GM18868 (cell line): ENCODE measurements at regions not wholly inside any gene's neighbourhood (a gene's known extent, or its start where the extent isn't known, plus 50 kb on each side); places are given as distances from the start of the nearest gene placed in this dataset.

ENCODE experiments used
- ATAC-seq: cut with Tn5 transposase; IDR thresholded peaks from one replicate; pipeline ENCODE4 v1.9.1; 2021; ENCODE audit warnings: mild to moderate bottlenecking, moderate library complexity; ENCODE audit not compliant: unreplicated experiment

DNA sequence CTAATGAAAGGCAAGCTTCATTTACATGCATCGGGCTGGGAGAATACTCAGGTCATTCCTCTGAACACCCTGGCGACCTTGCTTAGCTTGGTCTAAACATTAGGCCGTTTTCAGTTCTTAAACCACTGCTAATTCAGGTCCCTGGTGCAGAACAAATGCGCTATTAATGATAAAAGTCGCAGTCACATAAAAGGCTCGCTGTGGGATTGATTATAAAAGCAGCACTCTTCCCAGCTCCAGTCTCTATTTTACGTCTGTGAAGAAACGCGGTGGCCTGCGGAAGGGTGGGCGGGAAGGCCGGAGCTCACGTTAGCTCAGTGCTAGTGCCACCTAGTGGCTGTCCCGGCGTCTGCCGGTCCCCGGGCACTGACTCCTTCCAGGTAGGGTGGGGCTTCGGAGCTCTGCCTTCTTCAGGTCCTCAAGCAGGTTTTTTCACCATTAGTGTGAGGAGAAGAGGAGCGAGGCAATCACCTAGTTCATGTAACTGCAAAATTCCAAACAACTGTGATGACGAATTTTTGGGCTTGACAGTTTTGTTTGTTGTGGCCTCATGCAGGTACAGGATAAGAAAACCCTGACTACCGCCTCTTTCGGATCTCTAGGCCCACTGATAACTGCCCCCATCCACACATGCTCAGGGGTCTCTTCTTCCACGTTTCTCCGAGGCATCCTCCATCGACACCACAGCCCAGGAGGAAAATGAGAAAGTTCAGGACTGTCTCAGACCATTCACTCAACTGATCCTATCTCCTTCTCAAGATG, 66.5 kb upstream of the CLMP start:
- ATAC-seq = peak; percentile 61

DNA sequence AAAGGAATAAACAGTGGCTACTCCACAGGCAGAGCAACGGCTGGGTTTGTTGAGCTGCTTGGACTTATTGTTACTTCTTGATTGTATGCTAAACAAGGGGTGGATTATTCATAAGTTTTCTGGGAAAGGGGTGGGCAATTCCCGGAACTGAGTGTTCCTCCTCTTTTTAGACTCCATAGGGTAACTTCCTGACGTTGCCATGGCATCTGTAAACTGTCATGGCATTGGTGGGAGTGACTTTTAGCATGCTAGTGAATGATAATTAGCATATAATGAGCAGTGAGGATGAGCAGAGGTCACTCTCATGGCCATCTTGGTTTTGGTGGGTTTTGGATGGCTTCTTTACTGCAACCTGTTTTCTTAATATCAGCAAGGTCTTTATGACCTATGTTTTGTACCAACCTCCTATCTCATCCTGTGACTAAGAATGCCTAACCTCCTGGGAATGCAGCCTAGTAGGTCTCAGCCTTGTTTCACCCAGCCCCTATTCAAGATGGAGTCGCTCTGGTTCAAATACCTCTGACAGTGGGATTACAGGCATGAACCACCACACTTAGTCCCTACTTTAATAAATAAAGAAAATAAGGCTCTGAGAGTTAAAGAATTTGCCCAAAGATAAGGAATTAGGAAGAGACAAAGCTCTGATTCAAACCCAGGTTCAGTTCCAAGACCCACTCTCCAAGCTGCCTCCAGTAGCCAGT, 65.6 kb upstream of the CLMP start:
- no peak for ATAC-seq

DNA sequence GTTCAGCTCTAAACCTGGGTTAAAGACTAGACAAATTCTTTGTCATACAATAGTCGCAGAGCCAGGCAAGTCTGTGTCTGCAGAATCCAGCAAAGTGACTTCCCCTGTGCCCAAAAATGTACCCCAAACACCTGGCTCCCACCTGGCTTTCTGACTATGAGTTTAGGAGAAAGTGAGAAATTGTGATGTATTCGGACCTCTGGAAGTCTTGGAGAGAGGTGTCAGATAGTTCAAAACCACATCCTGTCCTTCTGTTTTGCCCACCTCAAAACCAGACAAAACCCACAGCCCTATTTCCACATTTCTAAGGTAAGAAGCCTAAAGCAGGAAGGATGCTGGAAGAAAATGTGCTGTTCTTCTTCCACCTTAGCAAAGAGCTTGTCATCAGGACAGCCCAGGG, 63.8 kb upstream of the CLMP start:
- ATAC-seq = no peak

DNA sequence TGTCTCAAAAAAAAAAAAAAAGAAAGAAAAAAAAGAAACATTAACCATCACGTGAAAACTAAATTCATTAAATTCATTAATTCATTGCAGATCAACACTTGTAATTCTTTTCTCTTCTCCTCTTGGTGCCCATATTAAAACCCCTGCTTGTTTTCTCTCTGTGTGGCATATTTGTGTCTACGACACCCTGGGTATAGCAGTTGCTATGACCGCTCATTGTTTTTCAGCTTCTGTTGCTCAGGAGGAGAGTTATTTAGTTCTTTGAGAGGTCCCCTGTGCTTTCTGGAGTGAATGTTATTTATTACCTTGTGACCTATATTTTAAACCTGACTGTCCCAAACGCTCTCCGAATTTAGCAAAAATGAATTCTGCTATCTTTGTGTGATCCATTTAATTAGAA, 62.3 kb upstream of the CLMP start:
- ATAC-seq = no peak

DNA sequence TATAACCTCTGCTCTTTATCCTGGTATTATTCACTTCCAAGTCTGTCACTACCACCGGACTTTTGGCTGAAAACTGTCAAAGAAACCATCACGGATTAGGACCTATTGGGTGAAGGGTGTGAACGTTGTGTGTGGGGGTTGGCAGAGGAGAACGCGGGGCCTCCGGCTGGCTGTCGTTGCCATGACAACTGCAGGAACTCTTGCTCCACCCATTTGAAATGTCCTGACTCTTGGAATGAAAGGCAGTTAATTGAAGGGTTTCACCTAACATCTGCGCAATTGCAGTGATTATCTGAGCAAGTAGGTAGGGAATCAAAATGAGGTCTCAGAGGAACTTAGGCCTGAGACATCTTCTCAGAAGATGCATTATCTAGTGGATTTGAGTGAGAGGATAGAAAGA, 60.9 kb upstream of the CLMP start:
- no peak for ATAC-seq

DNA sequence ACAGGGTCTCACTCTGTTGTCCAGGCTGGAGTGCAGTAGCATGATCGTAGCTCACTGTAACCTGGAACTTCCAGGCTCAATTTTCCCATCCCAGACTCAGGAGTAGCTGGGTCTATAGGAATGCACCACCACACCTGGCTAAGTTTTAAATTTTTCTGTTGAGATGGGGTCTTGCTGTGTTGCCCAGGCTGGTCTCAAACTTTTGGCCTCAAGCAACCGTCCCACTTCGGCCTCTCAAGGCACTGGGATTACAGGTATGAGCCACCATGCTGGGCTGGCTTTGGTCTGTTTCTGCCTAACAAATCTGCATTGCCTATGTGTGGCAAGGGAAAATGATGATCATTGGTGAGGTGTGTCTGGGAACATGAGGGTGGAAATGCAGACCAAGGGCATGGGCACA, 59.3 kb upstream of the CLMP start:
- ATAC-seq = no peak

DNA sequence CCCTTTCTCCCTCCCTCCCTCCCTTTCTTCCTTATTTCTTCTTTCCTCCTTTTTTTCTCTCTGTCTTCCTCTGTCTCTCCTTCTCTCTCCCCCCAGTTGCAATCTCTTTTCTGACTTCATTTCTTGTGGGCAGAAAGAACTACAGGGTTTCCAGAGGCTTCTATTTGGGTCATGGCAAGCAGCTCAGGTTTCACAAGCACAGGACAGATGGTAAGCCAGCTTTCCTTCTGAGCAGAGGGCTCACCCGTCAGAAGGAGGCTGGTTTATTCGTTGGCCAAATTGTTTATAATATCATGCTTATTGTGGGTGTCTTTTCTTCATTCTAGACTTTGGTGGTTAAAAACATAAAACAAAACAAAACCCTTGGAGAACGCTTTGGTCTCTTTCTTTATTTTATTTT, 58.9 kb upstream of the CLMP start:
- ATAC-seq = no peak

DNA sequence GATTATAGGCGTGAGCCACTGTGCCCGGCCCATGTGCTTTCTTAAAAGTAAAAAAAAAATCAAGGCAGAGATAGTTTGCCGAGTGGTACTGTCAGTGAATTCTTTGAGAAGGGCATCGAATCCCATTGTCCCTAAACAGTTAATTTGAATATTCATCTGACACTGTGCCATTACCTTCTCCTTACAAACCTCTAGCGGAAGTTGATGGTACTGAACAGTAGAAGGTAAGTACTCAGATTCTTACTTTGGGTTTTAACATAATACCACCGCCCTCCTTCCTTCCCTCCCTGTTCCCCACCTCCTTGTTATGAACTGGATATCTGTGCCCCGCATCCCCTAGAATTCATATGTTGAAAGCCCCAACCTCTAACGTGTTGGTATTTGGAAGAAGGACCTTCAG, 58.2 kb upstream of the CLMP start:
- ATAC-seq = no peak

DNA sequence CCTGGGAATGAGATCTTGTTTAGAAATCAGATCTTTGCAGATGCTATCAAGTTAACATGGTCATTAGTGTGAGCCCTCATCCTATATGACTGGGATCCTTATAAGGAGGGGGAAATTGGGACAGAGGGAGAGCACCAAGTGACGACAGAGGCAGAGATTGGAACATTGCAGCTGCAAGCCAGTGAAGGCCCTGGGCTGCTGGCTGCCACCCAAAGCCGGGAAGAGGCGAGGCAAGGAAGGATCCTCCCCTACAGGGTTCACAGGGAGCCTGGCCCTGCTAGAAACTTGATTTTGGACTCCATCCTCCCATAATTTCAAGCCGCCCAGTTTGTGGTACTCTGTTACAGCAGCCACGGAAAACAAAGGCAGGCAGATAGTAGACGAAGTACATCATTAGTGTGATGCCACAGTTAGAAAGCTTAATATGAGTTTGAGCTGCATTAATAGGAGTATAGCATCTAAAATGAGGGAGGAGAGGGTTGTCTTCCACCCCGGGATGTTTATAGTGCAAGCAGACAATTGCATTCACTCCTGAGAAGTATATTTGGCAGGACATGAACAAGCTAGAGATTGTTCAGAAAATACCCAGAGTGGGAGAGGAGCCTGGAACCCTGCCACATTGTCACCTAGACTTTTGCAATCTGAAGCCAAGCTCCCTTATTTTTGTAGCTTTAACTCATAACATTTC, 56.8 kb upstream of the CLMP start:
- ATAC-seq = no peak

DNA sequence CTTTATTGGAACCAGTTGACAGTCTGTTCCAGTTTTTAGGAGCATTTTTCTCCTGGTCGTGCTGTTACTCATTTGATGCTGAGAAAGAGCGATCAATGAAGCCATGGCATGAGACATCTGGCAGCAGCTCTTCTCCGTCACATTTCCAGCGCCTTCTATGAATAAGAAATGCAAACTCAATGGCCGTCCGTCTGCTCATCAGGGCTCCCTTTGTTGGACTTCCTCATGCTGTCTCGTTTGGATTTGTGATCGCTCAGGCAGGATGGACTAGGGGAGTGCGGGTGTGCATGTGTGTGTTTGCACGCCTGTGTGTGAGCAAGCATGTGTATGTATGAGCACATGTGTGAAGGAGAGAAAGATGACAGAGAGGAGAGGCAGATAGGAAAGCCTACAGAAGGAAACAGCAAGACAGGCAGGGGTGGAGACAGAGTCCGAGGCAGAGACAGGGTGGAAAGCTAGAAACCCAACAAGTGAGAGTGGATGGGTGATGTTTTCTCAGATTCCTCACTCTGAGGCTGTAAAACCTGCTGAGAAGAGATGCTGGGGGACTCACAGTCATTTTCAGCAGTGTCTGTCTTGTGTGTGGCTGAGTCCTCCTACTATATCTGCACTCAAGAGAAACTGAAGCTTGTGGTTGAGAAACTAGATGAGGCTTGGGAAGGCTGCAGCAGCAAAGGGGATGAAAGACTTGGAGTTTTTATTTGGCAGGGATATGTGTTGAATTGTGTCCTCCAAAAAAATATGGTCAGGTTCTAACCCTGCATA, 56.0 kb upstream of the CLMP start:
- no peak for ATAC-seq

DNA sequence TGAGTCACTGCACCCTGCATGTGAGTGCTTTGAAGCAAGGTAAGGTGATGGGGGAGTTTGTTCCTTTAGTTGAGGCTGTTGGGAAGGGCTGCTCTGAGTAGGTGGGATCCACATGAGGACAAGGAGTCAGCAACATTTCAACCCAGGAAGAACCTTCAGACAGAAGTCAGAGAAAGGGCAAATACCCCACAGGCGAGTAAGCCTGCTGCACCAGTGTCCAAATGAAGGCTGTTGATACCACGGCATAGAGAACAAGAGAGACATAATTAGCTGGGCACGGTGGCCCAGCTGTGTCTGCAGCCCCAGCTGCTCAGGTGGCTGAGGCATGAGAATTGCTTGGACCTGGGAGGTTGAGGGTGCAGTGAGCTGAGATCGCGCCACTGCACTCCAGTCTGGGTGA, 54.3 kb upstream of the CLMP start:
- no peak for ATAC-seq

DNA sequence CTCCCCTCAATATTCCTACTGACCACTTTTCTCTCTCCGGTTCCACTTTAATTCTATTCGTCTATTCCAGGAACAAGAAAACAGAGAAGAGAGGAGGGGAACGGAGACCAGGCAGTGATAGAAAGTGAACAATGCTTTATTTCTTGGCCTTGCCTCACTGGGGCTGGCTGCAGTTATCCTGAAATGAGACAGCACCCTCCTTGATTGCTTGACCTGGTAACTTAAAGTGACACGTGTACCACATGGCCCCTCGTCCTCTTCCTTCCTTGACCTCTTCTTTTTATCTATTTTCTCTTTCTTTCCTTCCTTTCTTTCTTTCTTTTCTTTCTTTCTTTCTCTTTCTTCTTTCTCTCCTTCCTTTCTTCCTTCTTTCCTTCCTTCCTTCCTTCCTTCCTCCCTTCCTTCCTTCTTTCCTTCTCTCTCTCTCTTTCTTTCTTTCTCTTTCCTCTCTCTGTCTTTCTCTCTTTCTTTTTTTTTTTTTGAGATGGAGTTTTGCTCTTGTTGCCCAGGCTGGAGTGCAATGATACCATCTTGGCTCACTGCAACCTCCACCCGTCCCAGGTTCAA, 52.8 kb upstream of the CLMP start:
- no peak for ATAC-seq

DNA sequence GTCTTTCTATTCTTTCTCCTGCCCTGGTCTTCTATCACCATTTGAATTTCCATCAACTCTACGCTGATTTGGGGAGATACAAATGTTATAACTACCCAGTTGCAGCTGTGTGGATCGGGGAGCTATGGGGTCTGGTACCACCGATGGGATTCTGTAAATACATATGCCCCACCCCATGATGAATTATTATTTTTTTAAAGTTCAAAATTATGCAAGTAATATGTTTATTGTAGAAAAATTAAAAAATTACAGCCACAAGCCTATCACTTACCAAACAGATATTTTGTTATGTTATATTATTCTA, 52.4 kb upstream of the CLMP start:
- ATAC-seq = no peak

DNA sequence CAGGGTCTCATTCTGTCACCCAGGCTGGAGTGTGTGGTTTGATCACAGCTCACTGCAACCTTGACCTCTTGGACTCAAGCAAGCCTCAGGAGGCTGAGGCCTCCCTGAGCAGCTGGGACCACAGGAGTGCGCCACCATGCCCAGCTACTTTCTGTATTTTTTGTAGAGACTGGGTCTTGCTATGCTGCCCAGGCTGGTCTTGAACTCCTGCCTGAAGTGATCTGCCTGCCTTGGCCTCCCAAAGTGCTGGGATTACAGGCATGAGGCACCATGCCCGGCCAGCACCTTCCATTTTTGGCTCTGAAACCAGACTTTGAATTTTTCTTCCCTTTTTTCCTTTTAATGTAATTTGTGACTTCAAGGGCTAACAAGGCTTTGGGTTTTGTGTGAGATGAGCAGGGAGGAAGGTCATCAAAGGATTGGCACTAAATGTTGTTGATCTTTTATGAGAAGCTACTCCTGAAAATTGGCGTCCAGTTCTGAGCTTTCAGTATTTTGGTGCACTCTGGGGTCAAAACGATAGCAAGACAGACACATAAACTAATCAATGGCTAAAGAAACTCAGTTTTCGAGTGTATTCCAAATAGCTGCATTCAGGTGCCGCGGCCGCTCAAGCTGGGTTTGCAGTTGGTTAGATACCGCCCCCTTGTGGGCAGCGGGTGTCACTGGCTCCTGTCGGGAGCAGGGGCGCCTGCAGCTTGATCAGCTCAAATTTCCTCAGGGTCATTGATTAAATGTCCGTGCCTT, 51.9 kb upstream of the CLMP start:
- peak; percentile 72 for ATAC-seq

DNA sequence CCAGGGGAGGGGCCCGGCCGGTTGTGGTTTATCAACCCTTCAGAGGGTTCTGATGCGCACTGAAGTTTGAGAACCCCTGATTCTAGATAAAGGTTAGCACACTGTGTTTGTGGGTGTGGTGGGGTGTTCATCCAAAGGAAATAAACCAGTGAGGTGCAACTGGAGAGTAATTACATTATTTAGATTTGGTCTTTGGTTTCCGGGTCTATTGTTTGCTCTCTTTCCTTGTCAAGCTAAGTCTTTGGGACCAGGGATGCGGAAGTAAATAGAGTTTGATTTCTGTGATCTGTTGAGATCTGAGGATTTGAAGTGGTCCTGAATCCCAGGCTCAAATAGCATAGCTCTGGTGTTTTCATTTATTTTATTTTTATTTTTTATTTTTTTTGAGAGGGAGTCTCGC, 50.5 kb upstream of the CLMP start:
- ATAC-seq = no peak
